GM08714 (cell line): ENCODE measurements at regions not wholly inside any gene's neighbourhood (a gene's known extent, or its start where the extent isn't known, plus 50 kb on each side); places are given as distances from the start of the nearest gene placed in this dataset.

Experiments used
- H3K4me3 ChIP-seq: fragments of 200-500 bp; sonication (Bioruptor generic); 2 replicates; pipeline ENCODE4 v1.5.1; 2014; ENCODE audit warnings: mild to moderate bottlenecking, low read length, inconsistent platforms
- ZNF274 ChIP-seq: IDR thresholded peaks from 2 replicates; pipeline ENCODE4 v1.6.1; 2012; ENCODE audit warnings: mild to moderate bottlenecking, low read depth, low read length

DNA sequence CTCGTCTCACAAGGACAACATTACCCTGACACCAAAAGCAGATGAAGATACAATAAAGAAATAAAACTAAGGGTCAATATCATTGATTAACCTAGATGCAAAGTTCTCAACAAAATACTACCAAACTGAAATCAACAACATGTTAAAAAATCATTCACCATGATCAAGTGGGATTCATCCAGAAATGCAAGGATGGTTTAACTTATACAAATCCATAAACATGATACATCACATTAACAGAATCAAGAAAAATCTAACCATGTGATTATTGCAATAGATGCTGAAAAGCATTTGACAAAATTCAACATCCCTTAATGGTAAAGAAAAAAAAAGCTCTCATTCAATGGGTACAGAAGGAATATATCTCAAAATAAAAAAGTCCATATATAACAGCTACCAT is 514.9 kb downstream of the TMA16 start:
- no peak overlapping the region for H3K4me3 ChIP-seq
- TF ChIP-seq ZNF274: no peak

DNA sequence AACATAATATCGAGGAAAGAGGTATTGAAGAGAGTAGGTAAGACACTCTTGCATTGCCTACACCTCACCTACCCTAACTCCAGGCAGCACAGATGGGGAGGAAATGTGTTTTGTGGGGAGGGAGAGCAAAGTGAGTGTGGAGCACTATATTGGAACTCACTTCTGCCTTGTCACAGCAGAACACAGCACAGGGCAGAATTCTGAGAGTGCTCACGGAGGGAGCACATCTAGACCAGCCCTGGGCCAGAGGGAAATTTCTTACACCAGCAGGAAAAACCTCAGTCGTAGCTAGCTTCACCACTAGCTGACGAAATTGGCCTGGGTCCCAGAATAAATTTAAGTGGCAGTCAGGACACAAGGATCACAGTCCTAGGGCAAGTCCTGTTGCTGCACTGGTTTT is 517.3 kb downstream of the TMA16 start:
- no peak for TF ChIP-seq ZNF274
- no peak overlapping the region for H3K4me3 ChIP-seq

DNA sequence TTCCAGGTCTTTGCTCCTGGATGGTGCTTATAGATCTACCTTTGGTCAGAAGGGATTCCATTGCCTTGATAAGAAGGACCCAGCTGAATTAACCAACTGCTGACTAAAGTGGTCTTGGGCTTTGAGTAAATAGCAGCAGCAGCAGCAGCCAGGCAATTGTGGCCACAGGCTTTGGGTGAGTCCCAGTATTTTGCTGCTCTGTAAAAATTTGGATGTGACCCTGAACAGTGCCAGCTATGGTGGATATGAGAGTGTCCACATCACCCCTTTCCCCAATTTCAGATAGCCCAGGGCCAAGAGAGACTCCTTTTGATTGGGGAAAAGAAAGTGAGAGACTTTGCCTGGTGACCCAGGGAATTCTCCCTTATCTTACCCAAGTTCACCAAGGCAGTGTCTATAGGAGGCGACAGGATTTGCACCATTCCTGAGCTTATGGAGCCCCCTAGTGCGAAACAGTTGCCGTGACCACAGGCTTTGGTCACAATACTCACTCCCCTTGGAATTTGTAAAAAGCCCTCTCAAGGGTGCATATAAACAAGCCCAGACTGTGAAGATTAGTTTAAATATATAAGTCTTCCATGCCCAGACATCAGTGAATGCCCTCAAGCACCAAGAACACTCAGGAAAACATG is 518.0 kb downstream of the TMA16 start:
- no peak for TF ChIP-seq ZNF274
- no peak overlapping the region for H3K4me3 ChIP-seq

DNA sequence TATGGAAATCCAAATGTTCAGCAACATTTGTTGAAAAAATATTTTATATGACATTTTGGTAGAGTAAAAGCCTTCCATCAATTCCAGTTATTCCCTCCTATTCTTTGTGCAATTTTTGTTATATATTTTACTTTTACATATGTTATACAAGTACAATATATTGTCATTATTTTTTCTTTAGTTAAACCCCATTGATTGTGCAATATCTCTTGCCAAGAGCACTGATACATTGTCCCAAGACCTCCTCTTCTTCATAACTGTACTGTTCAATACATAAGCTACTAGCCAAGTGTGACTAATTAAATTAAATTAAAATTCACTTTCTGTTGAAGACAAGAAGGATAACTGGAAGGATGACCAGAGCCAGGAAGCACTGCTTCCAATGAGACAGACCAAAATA is 527.5 kb downstream of the TMA16 start:
- no peak for TF ChIP-seq ZNF274

DNA sequence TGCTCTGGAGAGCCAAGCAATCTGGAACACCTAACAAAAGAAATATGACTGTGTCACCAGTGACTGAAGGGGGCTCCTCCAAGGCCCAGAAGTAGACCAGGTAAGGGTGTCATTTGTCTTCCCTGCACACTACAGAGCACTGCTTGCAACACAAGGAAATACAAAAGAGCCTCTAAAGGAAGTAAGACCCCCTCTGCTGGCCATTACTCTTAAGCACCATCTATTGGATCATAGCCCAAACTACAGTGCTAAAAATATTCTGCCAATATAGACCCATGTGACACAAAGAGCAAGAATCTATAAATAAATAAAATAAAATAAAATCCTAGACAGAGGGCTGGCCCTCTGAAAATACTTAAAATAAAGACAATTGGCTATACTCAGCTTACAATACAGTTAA is 528.7 kb downstream of the TMA16 start:
- H3K4me3 ChIP-seq: no peak overlapping the region
- no peak for TF ChIP-seq ZNF274

More for the DNA sequence above, 527.5 kb downstream of the TMA16 start:
- H3K4me3 ChIP-seq: no peak overlapping the region

DNA sequence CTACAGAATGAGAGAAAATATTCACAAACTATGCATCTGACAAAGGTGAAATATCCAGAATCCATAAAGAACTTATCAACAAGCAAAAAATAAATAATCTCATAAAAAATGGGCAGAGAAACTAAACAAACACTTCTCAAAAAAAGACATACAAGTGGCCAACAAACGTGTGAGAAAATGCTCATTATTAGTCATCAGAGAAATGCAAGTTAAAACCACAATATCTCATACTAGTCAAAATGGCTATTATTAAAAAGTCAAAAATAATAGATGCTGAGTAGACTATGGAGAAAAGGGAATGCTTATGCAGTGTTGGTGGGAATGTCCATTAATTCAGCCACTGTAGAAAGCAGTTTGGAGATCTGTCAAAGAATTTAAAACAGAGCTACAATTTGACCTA is 533.3 kb downstream of the TMA16 start:
- no peak overlapping the region for H3K4me3 ChIP-seq
- no peak for TF ChIP-seq ZNF274

DNA sequence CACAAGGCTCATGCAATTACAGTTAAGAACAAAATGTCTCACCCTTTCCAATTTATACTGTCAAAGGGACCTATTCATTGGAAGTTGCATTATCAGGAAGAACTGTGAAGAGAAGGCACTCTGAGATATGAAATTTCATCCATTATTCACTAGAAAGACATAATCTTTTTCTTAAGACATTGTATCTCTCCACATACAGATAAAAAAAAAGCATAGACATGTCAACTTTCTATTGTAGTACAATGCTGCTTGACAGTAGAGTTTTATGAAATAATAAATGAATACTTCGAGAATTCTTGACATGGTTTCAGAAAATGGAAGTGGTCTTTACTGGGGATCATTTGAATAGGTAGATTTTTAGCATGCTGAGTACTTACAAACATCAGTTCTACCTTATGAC is 545.0 kb downstream of the TMA16 start:
- no peak for TF ChIP-seq ZNF274
- no peak overlapping the region for H3K4me3 ChIP-seq

DNA sequence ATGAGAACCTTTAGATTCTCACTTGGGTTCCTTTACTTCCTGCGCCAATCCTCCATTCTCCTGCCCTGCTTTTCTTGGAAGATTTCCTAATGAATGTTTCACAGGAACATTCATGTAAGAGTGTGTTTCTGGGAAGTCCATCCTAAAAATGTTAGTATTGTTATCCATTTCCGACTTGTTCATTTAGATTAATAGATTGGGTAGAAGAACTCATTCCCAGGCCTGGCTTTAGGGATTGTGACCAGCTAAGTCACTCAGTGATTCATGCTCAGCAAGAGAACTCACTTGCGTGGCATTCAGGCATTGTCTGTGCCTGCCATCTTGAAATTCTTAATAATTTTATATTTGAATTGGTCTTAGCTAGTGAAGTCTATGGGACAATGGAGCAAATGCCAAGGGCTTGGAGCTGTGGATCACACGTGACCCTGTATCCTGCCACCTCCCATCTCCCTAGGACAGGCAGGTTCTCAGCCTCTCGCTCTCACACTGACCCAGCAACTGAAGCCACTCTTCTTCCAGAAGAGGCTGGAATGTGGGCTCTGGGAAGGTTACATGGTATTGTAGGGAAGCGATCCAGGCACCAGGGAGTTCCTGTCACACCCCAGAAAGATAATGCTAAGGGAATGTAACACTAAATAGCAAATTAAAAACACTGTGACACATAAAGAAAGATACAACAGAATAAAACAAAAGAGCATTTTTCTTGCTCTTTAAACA is 562.1 kb downstream of the TMA16 start:
- no peak overlapping the region for H3K4me3 ChIP-seq
- TF ChIP-seq ZNF274: no peak

DNA sequence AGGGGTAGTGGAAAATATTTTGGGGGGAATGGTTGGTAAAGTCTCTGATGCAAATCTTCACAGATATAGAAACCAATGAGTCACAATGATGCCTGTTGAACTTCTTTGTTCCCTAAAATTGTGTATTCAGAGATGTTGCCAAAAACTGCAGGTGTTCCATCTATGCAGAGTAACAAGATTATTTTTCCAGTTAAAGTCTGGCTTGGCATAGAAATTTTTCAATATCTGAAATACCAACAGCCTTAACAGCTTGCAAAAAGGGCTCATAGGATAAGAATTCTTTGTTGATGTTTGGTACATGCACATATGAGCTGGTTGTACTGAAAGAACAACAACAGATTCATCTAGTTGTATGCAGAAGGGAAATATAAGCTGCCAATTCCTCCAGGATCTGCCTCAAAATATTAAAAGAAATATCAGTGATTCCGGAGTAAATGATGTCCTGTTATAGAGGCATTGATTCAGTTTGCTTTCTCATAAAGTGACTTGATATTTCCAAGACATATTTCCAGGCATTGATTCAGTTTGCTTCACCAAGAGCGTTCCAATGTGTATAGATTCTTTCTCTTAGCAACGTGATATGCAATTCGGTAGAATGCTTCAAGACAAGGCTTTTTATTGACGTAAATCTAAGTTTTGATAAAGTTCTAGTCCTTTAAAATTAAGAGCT is 564.4 kb downstream of the TMA16 start:
- no peak overlapping the region for H3K4me3 ChIP-seq
- no peak for TF ChIP-seq ZNF274

DNA sequence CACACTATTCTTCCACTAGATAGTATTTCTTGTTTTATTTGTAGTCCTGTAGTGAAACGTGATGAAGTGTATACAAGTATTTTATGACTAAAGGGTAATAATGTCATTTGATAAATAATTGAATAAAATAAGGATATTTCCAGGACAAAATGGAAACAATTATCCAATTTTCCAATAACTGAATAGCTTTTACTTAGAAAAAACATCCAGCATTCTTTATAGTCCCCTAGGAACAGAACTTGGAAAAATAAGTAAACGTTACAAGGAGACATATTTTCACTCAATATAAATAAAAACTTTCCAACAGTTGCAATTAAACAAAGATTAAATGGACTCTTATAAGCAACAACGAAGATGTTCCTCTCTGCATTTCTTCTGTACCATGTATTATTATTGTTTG is 566.0 kb downstream of the TMA16 start:
- no peak for TF ChIP-seq ZNF274

DNA sequence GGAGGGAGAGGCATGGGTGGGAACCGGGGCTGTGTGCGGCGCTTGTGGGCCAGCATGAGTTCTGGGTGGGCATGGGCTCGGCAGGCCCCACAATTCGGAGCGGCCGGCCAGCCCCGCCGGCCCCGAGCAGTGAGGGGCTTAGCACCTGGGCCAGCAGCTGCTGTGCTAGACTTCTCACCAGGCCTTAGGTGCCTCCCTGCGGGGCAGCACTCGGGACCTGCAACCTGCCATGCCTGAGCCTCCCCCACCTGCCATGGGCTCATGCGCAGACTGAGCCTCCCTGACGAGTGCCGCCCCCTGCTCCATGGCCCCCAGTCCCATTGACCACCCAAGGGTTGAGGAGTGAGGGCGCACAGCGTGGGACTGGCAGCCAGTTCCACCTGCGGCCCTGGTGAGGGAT is 573.9 kb downstream of the TMA16 start:
- H3K4me3 ChIP-seq: no peak overlapping the region
- no peak for TF ChIP-seq ZNF274

More for the DNA sequence above, 566.0 kb downstream of the TMA16 start:
- no peak overlapping the region for H3K4me3 ChIP-seq

DNA sequence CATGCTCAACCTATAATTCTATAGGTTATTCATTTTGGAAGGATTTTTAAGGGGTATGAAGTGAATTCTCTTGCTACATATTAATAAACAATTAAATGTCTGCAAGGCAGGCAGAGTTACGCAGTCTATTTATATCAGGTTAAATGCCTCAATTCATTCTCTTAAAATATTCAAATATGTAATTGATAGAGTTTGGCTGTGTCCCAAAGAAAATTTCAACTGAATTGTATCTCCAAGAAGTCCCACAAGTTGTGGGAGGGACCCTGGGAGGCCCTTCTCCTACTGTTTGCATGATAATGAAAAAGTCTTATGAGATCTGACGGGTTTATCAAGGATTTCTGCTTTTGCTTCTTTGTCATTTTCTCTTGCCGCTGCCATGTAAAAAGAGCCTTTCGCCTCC is 576.1 kb downstream of the TMA16 start:
- no peak overlapping the region for H3K4me3 ChIP-seq
- no peak for TF ChIP-seq ZNF274

DNA sequence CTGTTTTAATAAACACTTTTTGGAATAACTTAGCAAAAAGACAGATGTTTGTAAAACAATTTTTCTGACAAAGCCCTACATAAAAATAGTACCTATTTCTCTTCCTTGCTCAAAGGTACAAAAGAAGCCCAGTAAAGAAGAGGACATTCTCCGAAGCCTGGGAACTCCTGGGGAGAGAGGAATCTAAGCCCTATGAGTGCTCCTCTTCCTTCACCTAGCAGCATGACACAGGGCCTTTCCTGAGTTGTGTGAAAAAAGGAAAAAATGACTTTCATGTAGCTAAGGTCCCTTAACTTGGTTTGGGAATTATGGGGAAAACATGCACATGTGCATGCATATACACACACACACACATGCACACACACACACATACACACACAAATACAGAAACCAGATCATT is 586.9 kb downstream of the TMA16 start:
- no peak for TF ChIP-seq ZNF274

DNA sequence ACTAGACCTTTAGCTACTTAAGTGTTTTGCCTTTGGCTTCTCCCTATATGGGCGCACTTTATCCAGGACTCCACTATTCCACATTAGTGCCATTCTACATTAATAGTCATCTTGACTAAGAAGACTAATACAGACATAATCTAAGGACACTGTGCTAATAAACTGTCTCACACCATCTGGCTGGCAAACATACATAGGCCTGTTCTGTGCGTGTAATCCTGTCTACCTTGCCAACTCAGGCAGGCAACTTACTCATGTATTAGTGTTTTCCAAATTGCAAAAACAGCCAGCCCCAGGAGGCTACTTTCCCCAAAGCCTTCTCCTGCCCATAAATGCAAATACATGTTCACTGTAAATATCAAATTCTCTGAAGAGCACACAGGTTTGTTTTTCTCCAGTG is 587.3 kb downstream of the TMA16 start:
- no peak for TF ChIP-seq ZNF274
- H3K4me3 ChIP-seq: no peak overlapping the region

More for the DNA sequence above, 586.9 kb downstream of the TMA16 start:
- no peak overlapping the region for H3K4me3 ChIP-seq

DNA sequence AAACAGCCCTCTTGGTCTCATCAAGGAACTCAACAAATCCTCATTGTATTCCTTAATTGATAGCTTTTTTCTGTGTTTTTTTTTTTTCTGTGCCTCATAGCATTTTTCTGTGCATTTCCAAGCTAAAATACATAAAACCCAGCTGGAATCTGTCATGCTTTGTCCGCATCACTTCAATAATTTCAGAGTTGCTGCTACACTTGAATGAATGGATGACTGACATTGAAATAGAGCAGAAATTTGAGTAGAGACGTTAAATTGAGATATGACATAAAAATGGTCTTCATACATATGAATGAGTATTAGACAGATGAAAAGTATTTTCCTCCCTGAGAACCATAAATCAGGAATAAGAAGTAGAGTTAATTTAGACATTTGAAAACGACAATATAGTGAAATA is 593.2 kb downstream of the TMA16 start:
- TF ChIP-seq ZNF274: no peak
- H3K4me3 ChIP-seq: no peak overlapping the region
